ENCODE measurements at regions not wholly inside any gene's neighbourhood (a gene's known extent, or its start where the extent isn't known, plus 50 kb on each side); places are given as distances from the start of the nearest gene placed in this dataset.

DNA sequence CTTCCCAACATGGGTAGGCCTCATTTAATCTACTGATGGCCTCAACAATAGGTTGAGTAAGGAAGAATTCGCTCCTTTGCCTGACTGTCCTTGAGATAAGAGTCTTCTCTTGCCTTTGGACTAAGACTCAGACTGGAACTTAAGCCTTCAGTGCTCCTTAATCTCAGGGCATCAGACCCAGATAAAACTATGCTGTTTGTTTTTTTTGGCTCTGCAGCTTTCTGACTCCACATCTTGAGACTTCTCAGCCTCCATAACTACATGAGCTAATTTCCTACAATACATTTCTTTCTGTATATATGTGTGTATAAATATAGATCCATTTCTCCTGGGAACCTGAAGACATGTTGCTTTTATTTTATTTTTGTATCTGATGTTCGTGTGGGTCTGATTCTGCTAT, 1470.7 kb upstream of the PRMT6 start:
- TF ChIP-seq, protein P1, sequence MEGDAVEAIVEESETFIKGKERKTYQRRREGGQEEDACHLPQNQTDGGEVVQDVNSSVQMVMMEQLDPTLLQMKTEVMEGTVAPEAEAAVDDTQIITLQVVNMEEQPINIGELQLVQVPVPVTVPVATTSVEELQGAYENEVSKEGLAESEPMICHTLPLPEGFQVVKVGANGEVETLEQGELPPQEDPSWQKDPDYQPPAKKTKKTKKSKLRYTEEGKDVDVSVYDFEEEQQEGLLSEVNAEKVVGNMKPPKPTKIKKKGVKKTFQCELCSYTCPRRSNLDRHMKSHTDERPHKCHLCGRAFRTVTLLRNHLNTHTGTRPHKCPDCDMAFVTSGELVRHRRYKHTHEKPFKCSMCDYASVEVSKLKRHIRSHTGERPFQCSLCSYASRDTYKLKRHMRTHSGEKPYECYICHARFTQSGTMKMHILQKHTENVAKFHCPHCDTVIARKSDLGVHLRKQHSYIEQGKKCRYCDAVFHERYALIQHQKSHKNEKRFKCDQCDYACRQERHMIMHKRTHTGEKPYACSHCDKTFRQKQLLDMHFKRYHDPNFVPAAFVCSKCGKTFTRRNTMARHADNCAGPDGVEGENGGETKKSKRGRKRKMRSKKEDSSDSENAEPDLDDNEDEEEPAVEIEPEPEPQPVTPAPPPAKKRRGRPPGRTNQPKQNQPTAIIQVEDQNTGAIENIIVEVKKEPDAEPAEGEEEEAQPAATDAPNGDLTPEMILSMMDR (conservative IDR thresholded peaks at IDR 0.05; ENCODE audit: low read depth, low read length) = no peak
- TF ChIP-seq EZH2 (IDR thresholded peaks at IDR 0.05; ENCODE audit: borderline replicate concordance, low read depth, low read length, poor library complexity, severe bottlenecking) = no peak
- Histone ChIP-seq H3K27me3 (replicated peaks; ENCODE audit: insufficient read depth, low read depth, low read length, poor library complexity) (no peaks in the 10 kb centered on the region), H3K9me3 (ENCODE audit: low read depth, low read length, poor library complexity, severe bottlenecking) (no peaks in the 10 kb centered on the region), H3K4me3 (ENCODE audit: low read depth, low read length, poor library complexity, severe bottlenecking) (no peak overlapping the region), H3K36me3 (ENCODE audit: insufficient read depth, low read length, poor library complexity, severe bottlenecking) (no peaks in the 10 kb centered on the region), H3K4me1 (ENCODE audit: insufficient read depth, low read length, poor library complexity, severe bottlenecking) (no peaks in the 10 kb centered on the region), H3K27ac (ENCODE audit: low read depth, low read length, poor library complexity, severe bottlenecking) (no peak overlapping the region)
- intact Hi-C loops (cut with micrococcal nuclease; ENCODE audit: unreplicated experiment) = no loop called here
- no TSS peak for BruUV-seq (replicated peaks)
- POLR2A ChIA-PET (ENCODE audit: low non-redundant PET) = no interaction called here
- DNase-seq (ENCODE audit: low spot score) = no peak
- CTCF ChIA-PET = no interaction called here

- no TSS peak for BruUV-seq (replicated peaks)
- ChIA-PET CTCF (no interaction called here), POLR2A (ENCODE audit: low non-redundant PET) (no interaction called here)
- H3K4me3 ChIP-seq (ENCODE audit: low read depth, low read length, poor library complexity, severe bottlenecking) = no peak overlapping the region
- DNase-seq (ENCODE audit: low spot score) = no peak
- intact Hi-C loops (cut with micrococcal nuclease; ENCODE audit: unreplicated experiment) = loop anchor here (5.0 kb wide), 1 partner anchor 114 kb away; no protein-coding TSS in a partner anchor
- no peaks in the 10 kb centered on the region for H3K27me3 ChIP-seq (replicated peaks; ENCODE audit: insufficient read depth, low read depth, low read length, poor library complexity)
- no peaks in the 10 kb centered on the region for H3K9me3 ChIP-seq (ENCODE audit: low read depth, low read length, poor library complexity, severe bottlenecking)
- no peaks in the 10 kb centered on the region for H3K4me1 ChIP-seq (ENCODE audit: insufficient read depth, low read length, poor library complexity, severe bottlenecking)
- TF ChIP-seq, protein P1 (conservative IDR thresholded peaks at IDR 0.05; ENCODE audit: low read depth, low read length) = no peak
- no peak for TF ChIP-seq EZH2 (IDR thresholded peaks at IDR 0.05; ENCODE audit: borderline replicate concordance, low read depth, low read length, poor library complexity, severe bottlenecking)
- H3K36me3 ChIP-seq (ENCODE audit: insufficient read depth, low read length, poor library complexity, severe bottlenecking) = no peaks in the 10 kb centered on the region
- H3K27ac ChIP-seq (ENCODE audit: low read depth, low read length, poor library complexity, severe bottlenecking) = no peak overlapping the region
Measured at GRCh38 chr1:105591681-105592080, 1464.8 kb upstream of the PRMT6 start.

DNA sequence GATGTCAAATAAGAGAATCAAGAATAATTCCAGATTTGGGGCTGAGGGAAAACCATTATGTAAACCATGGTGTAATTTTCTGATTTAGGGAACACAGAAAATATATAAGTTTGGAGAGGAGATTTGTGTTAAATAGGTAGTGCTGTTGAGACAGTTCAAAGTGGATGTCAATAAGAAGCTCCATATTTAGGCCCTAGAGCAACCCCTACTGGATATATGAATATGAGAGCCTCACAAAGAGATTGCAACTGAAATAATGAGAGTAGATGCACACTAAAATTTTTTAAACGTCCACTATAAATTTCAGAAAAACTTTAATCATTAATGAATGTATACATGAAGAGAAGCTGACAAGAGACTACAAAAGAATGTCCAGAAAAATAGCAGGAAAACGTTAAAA, 1447.8 kb upstream of the PRMT6 start:
- intact Hi-C loops (cut with micrococcal nuclease; ENCODE audit: unreplicated experiment) = no loop called here
- no peaks in the 10 kb centered on the region for H3K4me1 ChIP-seq (ENCODE audit: insufficient read depth, low read length, poor library complexity, severe bottlenecking)
- no peak overlapping the region for H3K4me3 ChIP-seq (ENCODE audit: low read depth, low read length, poor library complexity, severe bottlenecking)
- peak; percentile 41 for DNase-seq (ENCODE audit: low spot score)
- H3K27ac ChIP-seq (ENCODE audit: low read depth, low read length, poor library complexity, severe bottlenecking) = no peak overlapping the region
- H3K27me3 ChIP-seq (replicated peaks; ENCODE audit: insufficient read depth, low read depth, low read length, poor library complexity) = no peaks in the 10 kb centered on the region
- TF ChIP-seq, protein P1 (conservative IDR thresholded peaks at IDR 0.05; ENCODE audit: low read depth, low read length) = peak; percentile 43
- no peak for TF ChIP-seq EZH2 (IDR thresholded peaks at IDR 0.05; ENCODE audit: borderline replicate concordance, low read depth, low read length, poor library complexity, severe bottlenecking)
- no peaks in the 10 kb centered on the region for H3K9me3 ChIP-seq (ENCODE audit: low read depth, low read length, poor library complexity, severe bottlenecking)
- BruUV-seq (replicated peaks) = no TSS peak
- POLR2A ChIA-PET (ENCODE audit: low non-redundant PET) = no interaction called here
- H3K36me3 ChIP-seq (ENCODE audit: insufficient read depth, low read length, poor library complexity, severe bottlenecking) = no peaks in the 10 kb centered on the region
- CTCF ChIA-PET = interaction anchor here (0.6 kb wide), 1 partner anchor 10 kb away, joined by 3 read pairs; no protein-coding TSS in a partner anchor

All from A673 (cell line).